ENCODE measurements at regions not wholly inside any gene's neighbourhood (a gene's known extent, or its start where the extent isn't known, plus 50 kb on each side); places are given as distances from the start of the nearest gene placed in this dataset.

DNA sequence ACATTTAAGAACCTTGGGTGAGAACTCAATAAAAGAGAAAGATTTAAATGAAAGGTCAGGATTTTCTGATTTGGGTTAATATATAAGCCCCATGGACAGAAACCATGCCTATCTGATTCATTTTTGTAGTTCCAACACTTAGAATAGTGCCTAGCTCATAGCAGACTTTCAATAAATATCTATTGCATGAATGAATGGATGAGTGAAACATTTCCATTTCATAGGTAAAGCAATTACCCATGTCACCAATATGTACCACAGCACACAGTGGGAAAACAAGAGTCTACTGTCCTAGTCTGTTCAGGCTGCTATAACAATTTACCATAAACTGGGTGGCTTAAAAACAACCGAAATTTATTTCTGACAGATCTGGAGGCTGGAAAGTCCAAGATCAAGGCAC, 63.9 kb upstream of the PTPN13 start:
- in situ Hi-C loops (cut with MboI) = no loop called here
- Histone ChIP-seq H3K4me1 (ENCODE audit: insufficient read depth) (no peaks in the 10 kb centered on the region), H4K20me1 (ENCODE audit: insufficient read depth) (no peaks in the 10 kb centered on the region), H3K4me3 (no peak overlapping the region), H3K27me3 (replicated peaks; ENCODE audit: insufficient read depth) (no peaks in the 10 kb centered on the region), H3K9me2 (ENCODE audit: insufficient read depth) (no peaks in the 10 kb centered on the region), H3K27ac (no peak overlapping the region), H2AFZ (no peak overlapping the region), H3K9me3 (ENCODE audit: low read depth) (no peaks in the 10 kb centered on the region), H3K4me2 (ENCODE audit: unreplicated experiment) (no peak overlapping the region), H3K79me2 (ENCODE audit: insufficient read depth) (no peaks in the 10 kb centered on the region), H3K9ac (no peak overlapping the region), H3K36me3 (ENCODE audit: low read depth) (no peaks in the 10 kb centered on the region), H3F3A (ENCODE audit: insufficient read depth) (no peaks in the 10 kb centered on the region)
- 74 to 81% methylated on average over 1 of the region's 1 CpG for WGBS, 2 experiments (ENCODE audit: low coverage in 1 of 2, low lambda C conversion rate in 2 of 2, missing lambda C conversion rate in 2 of 2)
- no peak for TF ChIP-seq EZH2phosphoT487 (IDR thresholded peaks at IDR 0.05; ENCODE audit: insufficient read depth, low read depth)
- no peak for TF ChIP-seq EZH2 (IDR thresholded peaks at IDR 0.05; ENCODE audit: insufficient read depth, poor library complexity, severe bottlenecking)
- no peak for DNase-seq

DNA sequence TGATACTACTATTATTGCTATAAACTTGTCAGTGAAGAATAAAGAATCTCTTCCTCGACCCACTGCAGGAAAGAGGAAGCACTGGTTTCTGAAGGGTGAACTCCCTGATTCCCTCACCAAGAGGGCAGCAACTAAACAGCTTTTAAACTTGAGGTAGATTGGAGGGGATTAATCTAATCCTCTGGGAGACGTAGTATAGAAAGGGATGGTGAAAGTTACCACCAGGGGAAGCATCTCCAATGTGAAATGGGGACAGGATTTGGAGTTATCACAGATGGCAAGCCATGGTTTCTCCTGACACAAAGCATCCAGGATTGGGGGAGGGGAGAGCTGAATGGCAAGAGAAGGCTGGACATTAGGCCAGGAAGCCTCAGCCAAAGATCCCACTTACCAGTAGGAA, 62.7 kb upstream of the PTPN13 start:
- TF ChIP-seq EZH2phosphoT487 (IDR thresholded peaks at IDR 0.05; ENCODE audit: insufficient read depth, low read depth) (no peak), EZH2 (IDR thresholded peaks at IDR 0.05; ENCODE audit: insufficient read depth, poor library complexity, severe bottlenecking) (no peak)
- no peaks in the 10 kb centered on the region for H3K4me1 ChIP-seq (ENCODE audit: insufficient read depth)
- H3K27me3 ChIP-seq (replicated peaks; ENCODE audit: insufficient read depth) = no peaks in the 10 kb centered on the region
- H3F3A ChIP-seq (ENCODE audit: insufficient read depth) = no peaks in the 10 kb centered on the region
- DNase-seq = no peak
- no peak overlapping the region for H3K9ac ChIP-seq
- in situ Hi-C loops (cut with MboI) = no loop called here
- H3K27ac ChIP-seq = no peak overlapping the region
- no peaks in the 10 kb centered on the region for H3K79me2 ChIP-seq (ENCODE audit: insufficient read depth)
- no peak overlapping the region for H2AFZ ChIP-seq
- H3K36me3 ChIP-seq (ENCODE audit: low read depth) = no peaks in the 10 kb centered on the region
- no peak overlapping the region for H3K4me2 ChIP-seq (ENCODE audit: unreplicated experiment)
- H3K9me2 ChIP-seq (ENCODE audit: insufficient read depth) = no peaks in the 10 kb centered on the region
- no peaks in the 10 kb centered on the region for H4K20me1 ChIP-seq (ENCODE audit: insufficient read depth)
- H3K4me3 ChIP-seq = no peak overlapping the region
- H3K9me3 ChIP-seq (ENCODE audit: low read depth) = no peaks in the 10 kb centered on the region
- WGBS, 2 experiments (ENCODE audit: low coverage in 1 of 2, low lambda C conversion rate in 2 of 2, missing lambda C conversion rate in 2 of 2) = 58 to 64% methylated on average over 2 of the region's 2 CpGs

DNA sequence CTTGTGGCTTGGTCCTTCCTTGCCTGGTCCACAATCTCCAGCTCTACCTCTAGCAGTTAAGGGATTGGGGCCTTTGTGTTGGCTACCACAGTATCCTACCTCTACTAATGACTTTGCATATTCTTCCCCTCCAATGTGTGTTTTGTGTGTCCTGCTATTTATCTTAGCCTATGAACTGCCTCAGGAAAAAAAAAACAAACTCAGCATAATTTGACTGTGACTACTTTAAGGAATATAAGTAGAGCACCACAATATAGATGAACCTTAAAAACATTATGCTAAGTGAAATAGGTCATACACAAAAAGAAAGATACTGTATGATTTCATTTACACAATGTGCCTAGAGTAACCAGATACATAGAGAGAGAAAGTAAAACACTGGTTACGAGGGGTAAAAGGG, 61.3 kb upstream of the PTPN13 start:
- WGBS, 2 experiments (ENCODE audit: low coverage in 1 of 2, low lambda C conversion rate in 2 of 2, missing lambda C conversion rate in 2 of 2) = 43 to 46% methylated on average over 1 of the region's 1 CpG
- no peaks in the 10 kb centered on the region for H3F3A ChIP-seq (ENCODE audit: insufficient read depth)
- no peaks in the 10 kb centered on the region for H3K27me3 ChIP-seq (replicated peaks; ENCODE audit: insufficient read depth)
- in situ Hi-C loops (cut with MboI) = no loop called here
- no peak overlapping the region for H3K27ac ChIP-seq
- no peaks in the 10 kb centered on the region for H3K9me2 ChIP-seq (ENCODE audit: insufficient read depth)
- H4K20me1 ChIP-seq (ENCODE audit: insufficient read depth) = no peaks in the 10 kb centered on the region
- H3K36me3 ChIP-seq (ENCODE audit: low read depth) = no peaks in the 10 kb centered on the region
- no peaks in the 10 kb centered on the region for H3K79me2 ChIP-seq (ENCODE audit: insufficient read depth)
- DNase-seq = no peak
- TF ChIP-seq EZH2 (IDR thresholded peaks at IDR 0.05; ENCODE audit: insufficient read depth, poor library complexity, severe bottlenecking) (no peak), EZH2phosphoT487 (IDR thresholded peaks at IDR 0.05; ENCODE audit: insufficient read depth, low read depth) (no peak)
- H3K4me1 ChIP-seq (ENCODE audit: insufficient read depth) = no peaks in the 10 kb centered on the region
- H3K9ac ChIP-seq = no peak overlapping the region
- H3K4me3 ChIP-seq = no peak overlapping the region
- no peaks in the 10 kb centered on the region for H3K9me3 ChIP-seq (ENCODE audit: low read depth)
- H2AFZ ChIP-seq = no peak overlapping the region
- no peak overlapping the region for H3K4me2 ChIP-seq (ENCODE audit: unreplicated experiment)

DNA sequence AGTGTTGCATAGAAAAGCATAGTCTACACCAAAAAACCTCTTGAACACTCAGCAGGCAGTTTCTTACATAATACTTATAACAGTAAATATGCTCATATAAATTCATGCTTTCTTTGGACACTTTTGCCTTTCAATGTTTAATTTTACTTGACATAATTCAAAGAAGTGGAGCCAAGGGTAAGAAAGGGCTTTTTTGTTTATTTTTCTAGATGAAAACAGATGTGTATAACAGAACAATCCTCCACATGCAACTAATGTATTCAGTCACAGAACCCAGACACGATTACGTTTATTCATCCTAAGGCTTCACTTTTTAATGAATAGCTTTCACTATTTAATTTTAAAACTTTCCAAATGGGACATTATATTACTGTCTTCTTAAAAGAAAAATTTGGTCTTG, 58.0 kb upstream of the PTPN13 start:
- no peak for TF ChIP-seq EZH2phosphoT487 (IDR thresholded peaks at IDR 0.05; ENCODE audit: insufficient read depth, low read depth)
- no peak for TF ChIP-seq EZH2 (IDR thresholded peaks at IDR 0.05; ENCODE audit: insufficient read depth, poor library complexity, severe bottlenecking)
- no peak for DNase-seq
- H3K9ac ChIP-seq = no peak overlapping the region
- no peaks in the 10 kb centered on the region for H3K27me3 ChIP-seq (replicated peaks; ENCODE audit: insufficient read depth)
- no peaks in the 10 kb centered on the region for H3K9me2 ChIP-seq (ENCODE audit: insufficient read depth)
- H3K79me2 ChIP-seq (ENCODE audit: insufficient read depth) = no peaks in the 10 kb centered on the region
- H3K4me2 ChIP-seq (ENCODE audit: unreplicated experiment) = no peak overlapping the region
- no peak overlapping the region for H3K4me3 ChIP-seq
- in situ Hi-C loops (cut with MboI) = no loop called here
- H2AFZ ChIP-seq = no peak overlapping the region
- no peaks in the 10 kb centered on the region for H3F3A ChIP-seq (ENCODE audit: insufficient read depth)
- no peaks in the 10 kb centered on the region for H3K9me3 ChIP-seq (ENCODE audit: low read depth)
- H3K4me1 ChIP-seq (ENCODE audit: insufficient read depth) = no peaks in the 10 kb centered on the region
- WGBS, 2 experiments (ENCODE audit: low coverage in 1 of 2, low lambda C conversion rate in 2 of 2, missing lambda C conversion rate in 2 of 2) = 35 to 50% methylated on average over 2 of the region's 2 CpGs
- no peaks in the 10 kb centered on the region for H3K36me3 ChIP-seq (ENCODE audit: low read depth)
- no peaks in the 10 kb centered on the region for H4K20me1 ChIP-seq (ENCODE audit: insufficient read depth)
- no peak overlapping the region for H3K27ac ChIP-seq
